CMK (cell line): ENCODE measurements at regions not wholly inside any gene's neighbourhood (a gene's known extent, or its start where the extent isn't known, plus 50 kb on each side); places are given as distances from the start of the nearest gene placed in this dataset.

ENCODE experiments used
- DNase-seq: peaks from one replicate; pipeline ENCODE4 v3.0.0-alpha.2; 2010; ENCODE audit warnings: low read depth

DNA sequence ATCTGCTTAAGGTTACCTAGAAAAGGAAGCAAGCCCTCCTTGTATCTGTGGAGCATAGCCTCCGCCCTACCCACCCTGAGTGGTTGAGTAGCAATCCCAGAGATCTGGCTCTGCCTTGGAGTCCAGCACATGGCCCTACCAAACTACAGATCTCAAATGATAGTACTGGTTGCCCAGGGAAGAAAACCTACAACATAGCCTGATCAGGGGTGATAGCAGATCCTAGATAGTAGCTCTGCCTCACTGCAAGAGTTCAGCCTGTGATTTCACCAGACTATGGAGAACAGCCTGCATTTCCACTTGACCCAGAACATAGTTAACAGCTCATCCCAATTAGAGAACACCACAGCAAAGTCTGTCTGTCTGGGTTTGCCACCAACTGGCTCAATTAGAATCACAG, 279.5 kb downstream of the ETNK1 start:
- peak; percentile 15 for DNase-seq

- DNase-seq, result no peak
Measured at GRCh38 chr12:22916241-22916640, 291.3 kb downstream of the ETNK1 start.

- no peak for DNase-seq
Measured at GRCh38 chr12:22916815-22917214, 291.8 kb downstream of the ETNK1 start.

GRCh38 chr12:22919883-22920282, 294.9 kb downstream of the ETNK1 start:
- DNase-seq, result no peak

GRCh38 chr12:22923768-22924167, 298.8 kb downstream of the ETNK1 start:
- no peak for DNase-seq

- no peak for DNase-seq
Measured at GRCh38 chr12:22924391-22924790, 299.4 kb downstream of the ETNK1 start.

DNA sequence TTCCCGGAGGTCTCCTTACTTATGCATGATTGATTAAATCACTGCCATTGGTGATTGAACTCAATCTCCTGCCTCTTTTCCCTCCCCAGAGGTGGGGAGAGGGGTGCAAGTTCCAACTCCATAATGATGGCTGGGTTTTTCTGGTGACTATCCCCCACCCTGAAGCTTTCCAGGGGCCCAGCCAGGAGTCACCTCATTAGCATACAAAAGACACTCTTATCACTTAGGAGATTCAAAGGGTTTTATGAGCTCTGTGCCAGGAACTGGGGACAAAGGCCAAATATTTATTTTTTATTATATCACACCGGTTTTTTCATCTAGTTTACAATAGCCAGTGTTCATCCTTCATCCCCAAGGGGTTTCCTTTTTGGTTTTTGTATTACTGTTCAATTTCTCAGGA, 300.7 kb downstream of the ETNK1 start:
- DNase-seq, result no peak

DNA sequence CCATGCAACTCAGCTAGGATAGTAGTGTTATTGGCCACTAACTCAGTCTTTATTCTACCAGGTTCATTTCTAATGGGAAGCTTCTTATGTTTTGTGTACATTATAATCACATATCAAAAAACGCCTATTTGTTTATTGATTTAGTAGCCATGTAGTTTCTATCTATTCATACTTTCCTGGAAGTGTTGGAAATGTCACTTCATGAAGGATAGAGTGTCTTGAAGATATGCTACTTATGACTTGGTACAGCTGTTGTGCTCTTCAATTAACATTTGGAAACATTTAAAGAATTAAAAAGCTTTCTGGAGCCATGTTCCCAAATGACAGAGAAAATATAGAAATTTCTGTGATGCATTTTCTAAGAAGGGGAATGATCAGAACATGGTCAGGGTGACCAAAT, 307.5 kb downstream of the ETNK1 start:
- no peak for DNase-seq

- DNase-seq, result no peak
Measured at GRCh38 chr12:22935090-22935489, 310.1 kb downstream of the ETNK1 start.

- DNase-seq, result no peak
Measured at GRCh38 chr12:22935501-22935900, 310.5 kb downstream of the ETNK1 start.

GRCh38 chr12:22938323-22938722, 313.4 kb downstream of the ETNK1 start:
- DNase-seq, result no peak

- DNase-seq, result no peak
Measured at GRCh38 chr12:22951206-22951605, 326.2 kb downstream of the ETNK1 start.

DNA sequence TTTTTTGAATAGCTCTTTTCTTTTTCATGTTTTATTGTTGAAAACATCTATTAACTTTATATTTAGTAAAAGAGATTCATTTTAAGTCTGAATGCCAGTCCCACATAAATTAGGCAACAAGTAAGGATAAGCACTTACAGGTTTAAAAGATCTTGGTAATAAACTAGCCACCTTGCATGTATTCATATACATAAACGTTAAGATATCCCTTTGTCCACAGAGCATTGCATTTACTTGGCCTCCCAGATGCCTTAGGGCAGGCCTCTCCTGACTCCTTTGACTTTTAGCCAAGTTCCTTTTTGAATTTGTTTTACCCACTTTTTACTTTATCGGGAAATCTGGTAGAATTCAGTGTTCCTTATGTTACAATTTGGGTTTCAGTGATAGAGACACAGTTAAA, 331.7 kb downstream of the ETNK1 start:
- no peak for DNase-seq

GRCh38 chr12:22967171-22967570, 342.2 kb downstream of the ETNK1 start:
- DNase-seq, result no peak

- no peak for DNase-seq
Measured at GRCh38 chr12:22969521-22969920, 344.6 kb downstream of the ETNK1 start.

DNA sequence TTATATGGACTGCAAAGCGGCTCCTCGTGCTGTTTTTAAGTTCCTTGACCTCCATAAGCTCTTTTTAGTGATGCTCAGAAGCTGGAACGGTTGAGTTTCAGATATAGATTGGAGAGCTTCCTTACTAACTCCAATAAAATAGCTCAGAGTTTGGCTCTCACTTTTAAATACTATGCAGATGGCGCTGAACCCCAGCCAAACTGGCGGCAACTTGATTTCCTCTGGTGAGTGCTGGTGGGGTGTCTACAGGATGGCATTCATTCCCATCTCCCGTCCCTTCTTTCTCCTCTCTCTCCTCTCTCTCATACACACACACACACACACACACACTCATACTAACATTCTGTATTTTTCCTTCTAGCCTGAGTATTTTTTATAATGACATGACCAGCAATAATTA, 346.3 kb downstream of the ETNK1 start:
- no peak for DNase-seq

GRCh38 chr12:22971701-22972191, 346.8 kb downstream of the ETNK1 start:
- DNase-seq, result no peak

DNA sequence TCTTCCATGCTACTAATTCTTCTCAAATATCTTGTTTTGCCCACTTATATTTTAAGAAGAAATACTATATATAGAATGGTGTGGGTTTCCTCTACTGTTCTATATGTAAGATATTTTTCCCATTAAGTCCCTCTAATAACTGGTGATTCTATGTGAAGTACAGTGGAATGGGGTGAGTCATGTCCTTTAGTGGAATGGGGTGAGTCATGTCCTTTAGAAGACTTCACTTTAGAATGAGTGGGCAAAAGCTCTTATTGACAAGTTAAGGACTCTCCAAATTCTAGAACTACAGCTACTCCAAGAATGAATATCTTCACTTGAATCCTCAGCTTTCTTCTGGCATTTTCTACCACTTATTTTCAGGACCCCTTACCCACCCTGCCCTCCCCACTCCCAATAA, 349.9 kb downstream of the ETNK1 start:
- no peak for DNase-seq

DNA sequence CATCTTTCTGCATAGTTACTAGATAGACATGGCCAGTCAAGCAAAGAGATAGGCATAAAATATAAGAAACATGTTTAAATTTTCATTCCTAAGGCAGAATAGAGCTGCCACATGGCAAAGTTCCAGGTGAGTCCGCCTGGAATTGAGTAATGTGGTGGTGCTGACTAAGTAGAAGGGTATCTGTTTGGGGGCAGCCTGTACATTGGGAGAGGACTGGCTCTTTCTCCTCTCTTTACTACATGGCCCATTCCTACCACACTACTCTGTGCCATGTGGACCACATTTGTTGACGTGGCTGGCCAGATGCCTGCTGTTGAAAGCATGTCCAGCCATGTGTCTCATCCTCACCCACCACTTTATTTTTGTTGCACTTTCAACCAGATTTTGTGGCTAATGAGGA, 354.0 kb downstream of the ETNK1 start:
- no peak for DNase-seq

DNA sequence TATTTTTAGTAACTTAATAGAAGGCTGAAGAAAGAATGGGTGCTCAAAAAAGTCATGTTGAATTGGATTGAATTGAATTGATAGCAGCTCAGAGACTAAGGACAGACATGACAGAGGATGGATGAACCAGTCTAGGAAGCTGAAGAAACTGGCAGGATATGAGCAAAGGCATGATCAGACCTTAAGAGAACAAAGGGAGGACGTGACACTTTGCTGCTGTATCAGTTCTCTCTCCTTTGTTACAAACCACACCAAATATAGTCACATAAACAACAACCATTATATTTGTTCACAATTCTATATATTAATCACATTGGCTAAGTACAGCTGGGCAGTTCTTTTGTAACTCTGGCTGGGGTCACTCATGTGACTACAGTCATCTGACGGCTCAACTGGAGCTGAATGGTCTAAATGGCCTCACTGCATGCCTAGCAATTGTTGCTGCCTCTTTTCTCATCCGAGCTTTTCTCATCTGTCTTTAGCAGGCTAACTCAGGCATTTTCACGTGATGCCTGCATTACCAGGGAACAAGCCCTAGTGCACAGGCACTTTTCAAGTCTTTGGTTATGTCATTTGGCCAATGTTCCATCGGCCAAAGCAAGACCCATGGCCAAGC, 355.0 kb downstream of the ETNK1 start:
- no peak for DNase-seq

DNA sequence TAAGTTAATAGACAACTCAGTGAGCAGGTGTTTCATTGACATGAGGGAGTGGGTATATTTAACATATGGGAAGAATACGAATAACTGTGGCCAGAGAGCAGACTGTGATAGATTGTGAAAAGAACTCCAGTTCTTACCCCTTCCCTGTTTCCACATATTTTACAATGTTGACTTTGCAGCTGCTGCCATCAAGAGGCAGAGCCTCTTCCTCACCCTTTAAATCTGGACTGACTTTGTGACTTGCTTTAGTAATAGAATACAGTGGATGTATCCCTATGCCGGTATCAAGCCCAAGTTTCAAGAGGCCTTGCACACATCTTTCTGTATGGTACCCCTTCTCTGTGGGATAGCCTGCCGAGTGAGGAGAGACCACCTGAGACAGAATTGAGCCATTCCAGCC, 356.7 kb downstream of the ETNK1 start:
- DNase-seq, result no peak

DNA sequence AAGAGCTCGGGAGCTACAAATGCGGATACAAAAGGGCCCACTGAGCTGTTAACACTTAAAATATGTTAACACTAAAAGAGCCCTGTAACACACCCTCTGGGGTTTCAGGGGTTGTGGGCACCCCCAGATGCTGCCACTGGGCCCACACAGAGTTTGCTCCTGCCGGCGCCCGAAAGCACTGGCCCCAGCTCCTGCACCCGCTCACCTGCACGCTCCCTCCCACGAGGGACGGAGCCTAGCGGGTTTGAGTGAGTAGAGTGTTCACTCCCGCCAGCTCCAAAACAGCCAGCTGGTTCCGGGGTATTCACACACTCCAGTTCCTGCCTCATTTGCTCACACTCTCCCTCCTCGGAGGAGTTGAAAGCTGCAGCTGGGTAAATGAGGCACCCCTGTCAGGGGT, 357.7 kb downstream of the ETNK1 start:
- DNase-seq, result no peak

GRCh38 chr12:22986997-22987396, 362.0 kb downstream of the ETNK1 start:
- DNase-seq, result no peak

- DNase-seq, result no peak
Measured at GRCh38 chr12:22990501-22990900, 365.5 kb downstream of the ETNK1 start.
